Stimulated activated naive CD8-positive, alpha-beta T cell treated with anti-CD3 and anti-CD28 coated beads, Interleukin-15, amount 100 ng/mL, for 72 hours (primary cell): ENCODE measurements at regions not wholly inside any gene's neighbourhood (a gene's known extent, or its start where the extent isn't known, plus 50 kb on each side); places are given as distances from the start of the nearest gene placed in this dataset.
"Not testable (repeated sequence)": the region's sequence is repeated elsewhere in the genome, so short reads cannot be mapped to it uniquely, and the experiment has no call there.

Source experiments
- ATAC-seq: fragments of 150-1000 bp; cut with Tn5 transposase; 2 replicates; pipeline ENCODE4 v1.10.0; 2021; ENCODE audit warnings: mild to moderate bottlenecking, moderate library complexity
- DNase-seq, 2 donors: peaks; one replicate each; pipeline ENCODE4 v3.0.0; 2021 to 2022
- H3K27ac Mint-ChIP-seq, 2 donors: one replicate each; pipeline ENCODE4 v1.8.0; 2022; ENCODE audit warnings: mild to moderate bottlenecking in 2 of 2, mixed read lengths in 2 of 2, moderate library complexity in 2 of 2
- H3K27me3 Mint-ChIP-seq: one replicate; pipeline ENCODE4 v1.8.0; 2022; ENCODE audit warnings: mixed read lengths
- H3K4me1 Mint-ChIP-seq: one replicate; pipeline ENCODE4 v1.8.0; 2022; ENCODE audit warnings: mild to moderate bottlenecking, mixed read lengths
- H3K4me3 Mint-ChIP-seq, 2 donors: one replicate each; pipeline ENCODE4 v1.8.0; 2022; ENCODE audit warnings: mild to moderate bottlenecking in 2 of 2, mixed read lengths in 2 of 2, moderate library complexity in 1 of 2
- H3K9me3 Mint-ChIP-seq, 2 donors: one replicate each; pipeline ENCODE4 v1.8.0; 2022; ENCODE audit warnings: mixed read lengths in 2 of 2

- no peak overlapping the region for H3K27ac Mint-ChIP-seq
- DNase-seq (no peak), ATAC-seq (no peak)
- H3K4me3 Mint-ChIP-seq, result no peak overlapping the region
- H3K4me1 Mint-ChIP-seq, result no peaks in the 10 kb centered on the region
- no peaks in the 10 kb centered on the region for H3K9me3 Mint-ChIP-seq
- H3K27me3 Mint-ChIP-seq, result no peaks in the 10 kb centered on the region
Measured at GRCh38 chr16:13331918-13332317, 430.5 kb downstream of the SHISA9 start.

GRCh38 chr16:13332713-13333255, 431.4 kb downstream of the SHISA9 start:
- DNase-seq, result no peak
- Mint-ChIP-seq H3K27me3 (no peaks in the 10 kb centered on the region), H3K4me1 (no peaks in the 10 kb centered on the region), H3K9me3 (no peaks in the 10 kb centered on the region), H3K27ac (no peak overlapping the region), H3K4me3 (no peak overlapping the region)
- no peak for ATAC-seq

- Mint-ChIP-seq H3K27ac (no peak overlapping the region), H3K9me3 (no peaks in the 10 kb centered on the region), H3K4me1 (no peaks in the 10 kb centered on the region), H3K27me3 (no peaks in the 10 kb centered on the region), H3K4me3 (no peak overlapping the region)
- no peak for ATAC-seq
- DNase-seq, result no peak
Measured at GRCh38 chr16:13333336-13333735, 431.9 kb downstream of the SHISA9 start.

DNA sequence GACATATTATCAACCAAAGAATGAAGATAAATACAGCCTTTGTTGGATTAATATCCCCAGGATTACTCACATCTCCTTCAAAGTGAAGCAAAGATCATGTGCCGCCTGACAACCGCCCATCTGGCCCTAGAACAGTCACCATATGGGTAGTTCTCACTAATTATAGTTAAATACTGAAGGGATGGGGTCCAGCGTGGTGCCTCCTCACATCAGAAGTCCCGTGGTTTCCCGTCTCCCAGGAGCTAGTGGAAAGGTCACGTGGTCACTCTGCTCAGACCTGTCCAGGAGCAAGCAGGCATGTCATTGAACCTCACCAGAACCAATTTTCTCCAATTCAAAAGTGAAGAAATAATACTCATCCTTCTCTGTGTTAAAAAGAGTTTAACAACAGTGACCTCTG, 434.5 kb downstream of the SHISA9 start:
- DNase-seq (no peak), ATAC-seq (no peak)
- Mint-ChIP-seq H3K9me3 (no peaks in the 10 kb centered on the region), H3K27me3 (no peaks in the 10 kb centered on the region), H3K27ac (no peak overlapping the region), H3K4me1 (no peaks in the 10 kb centered on the region), H3K4me3 (no peak overlapping the region)

DNA sequence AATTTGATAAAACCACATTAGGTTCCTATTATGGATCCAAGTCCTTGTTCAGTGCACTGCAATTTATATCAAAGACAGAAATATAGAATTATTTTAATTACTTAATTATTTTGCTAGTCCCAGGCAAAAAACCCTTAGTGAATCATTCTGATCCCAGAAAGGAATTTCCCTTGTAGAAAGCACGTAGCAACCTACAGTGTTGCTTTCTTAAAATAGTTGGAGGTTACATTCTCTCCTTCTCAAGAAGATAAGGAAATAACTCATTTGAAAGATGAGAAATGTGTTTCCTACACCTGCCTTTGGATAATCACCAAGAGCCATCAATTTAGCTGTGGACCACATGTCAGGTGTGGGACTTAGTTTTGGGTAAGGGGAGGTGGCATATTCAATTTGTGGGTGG, 434.9 kb downstream of the SHISA9 start:
- Mint-ChIP-seq H3K27me3 (no peaks in the 10 kb centered on the region), H3K9me3 (no peaks in the 10 kb centered on the region), H3K4me3 (no peak overlapping the region), H3K27ac (no peak overlapping the region), H3K4me1 (no peaks in the 10 kb centered on the region)
- DNase-seq (no peak), ATAC-seq (no peak)

GRCh38 chr16:13336907-13337881, 435.8 kb downstream of the SHISA9 start:
- not testable (repeated sequence) for H3K4me1 Mint-ChIP-seq, H3K4me3 Mint-ChIP-seq, H3K27me3 Mint-ChIP-seq, H3K9me3 Mint-ChIP-seq, H3K27ac Mint-ChIP-seq, DNase-seq, ATAC-seq

DNA sequence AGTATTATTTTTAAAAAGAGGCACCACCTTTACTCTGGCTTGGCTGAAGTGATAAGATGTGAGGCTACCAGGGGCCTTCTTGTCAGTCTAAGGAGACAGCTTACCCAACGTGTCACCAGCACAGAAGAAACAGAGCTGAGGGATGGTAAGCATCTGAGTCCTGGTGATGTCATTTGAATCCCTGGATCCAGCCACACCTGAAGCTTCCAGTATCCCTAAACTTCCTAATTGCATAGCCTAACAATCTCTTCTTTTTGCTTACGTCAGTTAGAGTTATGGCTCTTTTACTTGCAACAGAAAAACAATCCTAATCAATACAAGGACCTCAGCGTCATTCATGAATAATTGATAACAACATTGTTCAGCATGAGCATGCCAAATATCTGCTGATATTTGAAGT, 436.6 kb downstream of the SHISA9 start:
- no peak overlapping the region for H3K4me3 Mint-ChIP-seq
- no peak for ATAC-seq
- no peak overlapping the region for H3K27ac Mint-ChIP-seq

GRCh38 chr16:13342675-13343074, 441.3 kb downstream of the SHISA9 start:
- H3K27me3 Mint-ChIP-seq, result no peaks in the 10 kb centered on the region
- H3K9me3 Mint-ChIP-seq, result no peaks in the 10 kb centered on the region
- ATAC-seq, result no peak
- DNase-seq, result no peak
- H3K4me3 Mint-ChIP-seq, result no peak overlapping the region
- no peaks in the 10 kb centered on the region for H3K4me1 Mint-ChIP-seq
- no peak overlapping the region for H3K27ac Mint-ChIP-seq

More for the DNA sequence above, 436.6 kb downstream of the SHISA9 start:
- H3K4me1 Mint-ChIP-seq, result no peaks in the 10 kb centered on the region
- H3K27me3 Mint-ChIP-seq, result no peaks in the 10 kb centered on the region
- no peak for DNase-seq
- H3K9me3 Mint-ChIP-seq, result no peaks in the 10 kb centered on the region

GRCh38 chr16:13344001-13344400, 442.6 kb downstream of the SHISA9 start:
- Mint-ChIP-seq H3K9me3 (no peaks in the 10 kb centered on the region), H3K27ac (no peak overlapping the region), H3K4me3 (no peak overlapping the region), H3K4me1 (no peaks in the 10 kb centered on the region), H3K27me3 (no peaks in the 10 kb centered on the region)
- ATAC-seq (no peak), DNase-seq (no peak)

DNA sequence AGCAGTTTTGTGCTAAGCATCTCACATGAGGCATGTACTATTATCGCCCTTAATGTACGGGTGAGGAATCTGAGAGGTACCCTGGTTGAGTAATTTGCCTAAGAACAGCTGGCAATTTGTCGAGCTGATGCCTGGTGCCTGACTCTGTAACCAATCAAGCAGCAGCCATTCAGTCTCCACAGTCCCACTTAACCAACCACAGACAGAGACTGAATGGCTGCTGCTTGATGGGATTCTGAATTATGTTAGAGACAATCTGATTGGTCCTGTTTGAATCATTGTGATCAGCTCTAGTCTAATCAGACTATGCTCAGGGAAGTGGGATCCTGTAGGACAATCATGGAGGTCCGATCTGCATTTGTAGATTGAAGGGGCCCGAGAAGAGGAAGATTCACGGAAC, 447.0 kb downstream of the SHISA9 start:
- no peak for ATAC-seq
- H3K4me1 Mint-ChIP-seq, result no peaks in the 10 kb centered on the region
- H3K9me3 Mint-ChIP-seq, result no peaks in the 10 kb centered on the region
- H3K27me3 Mint-ChIP-seq, result no peaks in the 10 kb centered on the region
- no peak overlapping the region for H3K27ac Mint-ChIP-seq
- no peak overlapping the region for H3K4me3 Mint-ChIP-seq
- no peak for DNase-seq

- DNase-seq, result no peak
- Mint-ChIP-seq H3K27me3 (no peaks in the 10 kb centered on the region), H3K27ac (no peak overlapping the region), H3K4me3 (no peak overlapping the region), H3K9me3 (no peaks in the 10 kb centered on the region), H3K4me1 (no peaks in the 10 kb centered on the region)
- no peak for ATAC-seq
Measured at GRCh38 chr16:13350000-13350399, 448.6 kb downstream of the SHISA9 start.

DNA sequence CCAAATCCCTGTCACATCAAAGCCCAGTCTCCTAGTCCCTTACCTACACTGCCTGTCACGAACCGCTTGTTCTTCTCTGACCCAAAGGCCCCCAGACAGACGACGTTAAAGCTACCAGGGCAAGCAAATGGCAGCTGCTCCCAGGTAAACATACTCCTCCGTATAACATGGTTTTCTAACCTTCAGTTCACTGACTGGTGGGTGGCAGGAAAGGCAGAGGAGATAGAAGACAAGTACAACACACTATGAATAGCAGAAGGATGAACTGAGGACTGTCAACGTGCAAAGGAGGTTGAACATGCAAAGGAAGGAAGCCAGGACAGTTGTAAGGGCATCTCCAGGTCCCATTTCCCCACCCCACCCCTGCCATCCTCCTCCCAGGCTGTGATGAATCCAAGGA, 449.8 kb downstream of the SHISA9 start:
- Mint-ChIP-seq H3K27me3 (no peaks in the 10 kb centered on the region), H3K27ac (no peak overlapping the region), H3K4me1 (no peaks in the 10 kb centered on the region)

DNA sequence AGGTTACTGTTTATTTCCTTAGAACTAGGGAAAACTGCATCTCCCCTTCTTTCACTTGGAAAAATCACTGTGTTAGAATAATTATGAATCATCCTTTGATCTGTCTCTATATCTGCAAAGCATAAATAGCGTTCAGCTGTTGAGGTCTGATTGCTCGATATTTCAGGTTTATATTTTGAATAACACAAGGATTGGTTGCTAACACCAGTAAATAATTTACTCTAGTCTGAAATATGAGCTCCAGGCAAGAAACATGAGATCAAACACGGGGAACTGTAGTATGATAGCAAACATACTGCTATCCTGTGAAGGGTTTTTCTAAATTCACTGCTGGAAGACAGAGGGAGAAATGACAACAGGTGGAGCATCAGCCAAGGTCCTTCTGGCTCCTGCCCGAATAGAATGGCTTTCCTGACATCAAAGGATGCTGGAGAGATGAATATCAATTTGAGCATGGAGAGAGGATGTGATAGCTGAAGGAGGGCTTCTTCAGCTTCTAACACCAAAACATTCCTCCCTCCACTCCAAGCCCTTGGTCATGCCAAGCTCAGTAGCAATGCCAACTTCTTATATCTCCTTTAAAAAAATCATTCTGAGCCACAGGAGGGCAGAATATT, 450.3 kb downstream of the SHISA9 start:
- Mint-ChIP-seq H3K4me1 (no peaks in the 10 kb centered on the region), H3K9me3 (peaks cover 1 to 3% of the 10 kb centered on the region in 2 donors), H3K27ac (no peak overlapping the region), H3K27me3 (no peaks in the 10 kb centered on the region), H3K4me3 (no peak overlapping the region)
- no peak for ATAC-seq
- no peak for DNase-seq

More for the DNA sequence above, 449.8 kb downstream of the SHISA9 start:
- ATAC-seq (no peak), DNase-seq (no peak)
- H3K9me3 Mint-ChIP-seq, result no peaks in the 10 kb centered on the region
- H3K4me3 Mint-ChIP-seq, result no peak overlapping the region

DNA sequence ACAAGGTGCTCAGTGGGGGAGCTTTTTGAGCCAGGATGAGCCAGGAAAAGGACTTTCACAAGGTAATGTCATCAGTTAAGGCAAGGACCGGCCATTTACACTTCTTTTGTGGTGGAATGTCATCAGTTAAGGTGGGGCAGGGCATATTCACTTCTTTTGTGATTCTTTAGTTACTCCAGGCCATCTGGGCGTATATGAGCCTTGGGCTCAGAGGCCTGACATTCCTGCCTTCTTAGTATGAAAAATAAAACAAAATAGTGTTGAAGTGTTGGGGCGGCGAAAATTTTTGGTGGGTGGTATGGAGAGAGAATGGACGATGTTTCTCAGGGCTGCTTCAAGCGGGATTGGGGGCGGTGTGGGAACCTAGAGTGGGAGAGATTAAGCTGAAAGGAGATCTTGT, 451.4 kb downstream of the SHISA9 start:
- H3K4me3 Mint-ChIP-seq, DNase-seq, H3K27ac Mint-ChIP-seq, H3K9me3 Mint-ChIP-seq, H3K4me1 Mint-ChIP-seq, ATAC-seq, H3K27me3 Mint-ChIP-seq: not testable (repeated sequence)

DNA sequence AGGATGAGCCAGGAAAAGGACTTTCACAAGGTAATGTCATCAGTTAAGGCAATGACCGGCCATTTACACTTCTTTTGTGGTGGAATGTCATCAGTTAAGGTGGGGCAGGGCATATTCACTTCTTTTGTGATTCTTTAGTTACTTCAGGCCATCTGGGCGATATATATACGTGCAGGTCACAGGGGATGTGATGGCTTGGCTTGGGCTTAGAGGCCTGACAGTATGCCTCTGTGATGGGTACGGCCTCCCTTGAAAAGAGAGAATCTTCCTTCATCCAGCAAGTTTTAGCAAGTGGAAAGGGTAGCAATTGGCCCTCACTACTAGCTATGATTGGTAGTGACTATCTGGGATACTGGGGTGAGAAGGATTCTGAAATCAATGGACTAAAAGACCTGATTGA, 456.4 kb downstream of the SHISA9 start:
- H3K27me3 Mint-ChIP-seq, DNase-seq, H3K4me3 Mint-ChIP-seq, H3K27ac Mint-ChIP-seq, ATAC-seq, H3K4me1 Mint-ChIP-seq: not testable (repeated sequence)
- H3K9me3 Mint-ChIP-seq, result peaks cover 19 to 31% of the 10 kb centered on the region in 2 donors

GRCh38 chr16:13359835-13360234, 458.4 kb downstream of the SHISA9 start:
- DNase-seq, result no peak
- ATAC-seq, result no peak

More at GRCh38 chr16:13359835-13360234, 458.4 kb downstream of the SHISA9 start:
- Mint-ChIP-seq H3K27ac (no peak overlapping the region), H3K9me3 (peaks cover 19 to 31% of the 10 kb centered on the region in 2 donors), H3K27me3 (peaks cover 6% of the 10 kb centered on the region), H3K4me3 (no peak overlapping the region), H3K4me1 (no peaks in the 10 kb centered on the region)
